GM18520 (cell line): ENCODE measurements at regions not wholly inside any gene's neighbourhood (a gene's known extent, or its start where the extent isn't known, plus 50 kb on each side); places are given as distances from the start of the nearest gene placed in this dataset.
"Not testable (repeated sequence)": the region's sequence is repeated elsewhere in the genome, so short reads cannot be mapped to it uniquely, and the experiment has no call there.

ENCODE experiments used
- ATAC-seq: cut with Tn5 transposase; IDR thresholded peaks from one replicate; pipeline ENCODE4 v1.9.1; 2021; ENCODE audit not compliant: unreplicated experiment

GRCh38 chr16:26768385-26769010 is 298.2 kb upstream of the C16orf82 start:
- ATAC-seq, result no peak

GRCh38 chr16:26770547-26770946 is 296.2 kb upstream of the C16orf82 start:
- no peak for ATAC-seq

- ATAC-seq, result no peak
Observed at GRCh38 chr16:26772503-26772902, 294.2 kb upstream of the C16orf82 start.

GRCh38 chr16:26777821-26778220 is 288.9 kb upstream of the C16orf82 start:
- ATAC-seq, result no peak

GRCh38 chr16:26787924-26788323 is 278.8 kb upstream of the C16orf82 start:
- no peak for ATAC-seq

GRCh38 chr16:26791169-26791568 is 275.6 kb upstream of the C16orf82 start:
- ATAC-seq, result no peak

- ATAC-seq, result no peak
Observed at GRCh38 chr16:26795184-26795583, 271.5 kb upstream of the C16orf82 start.

GRCh38 chr16:26801628-26802027 is 265.1 kb upstream of the C16orf82 start:
- no peak for ATAC-seq

- no peak for ATAC-seq
Observed at GRCh38 chr16:26802440-26802839, 264.3 kb upstream of the C16orf82 start.

- no peak for ATAC-seq
Observed at GRCh38 chr16:26802965-26803364, 263.8 kb upstream of the C16orf82 start.

- ATAC-seq, result no peak
Observed at GRCh38 chr16:26806657-26807056, 260.1 kb upstream of the C16orf82 start.

- no peak for ATAC-seq
Observed at GRCh38 chr16:26809461-26809860, 257.3 kb upstream of the C16orf82 start.

GRCh38 chr16:26816266-26816665 is 250.5 kb upstream of the C16orf82 start:
- ATAC-seq, result no peak

GRCh38 chr16:26816885-26817571 is 249.7 kb upstream of the C16orf82 start:
- no peak for ATAC-seq

- ATAC-seq, result no peak
Observed at GRCh38 chr16:26818393-26818792, 248.3 kb upstream of the C16orf82 start.

GRCh38 chr16:26824469-26824868 is 242.3 kb upstream of the C16orf82 start:
- ATAC-seq, result no peak

- no peak for ATAC-seq
Observed at GRCh38 chr16:26826500-26826899, 240.2 kb upstream of the C16orf82 start.

GRCh38 chr16:26827386-26827785 is 239.3 kb upstream of the C16orf82 start:
- ATAC-seq, result no peak

- ATAC-seq, result no peak
Observed at GRCh38 chr16:26830428-26831127, 236.1 kb upstream of the C16orf82 start.

- not testable (repeated sequence) for ATAC-seq
Observed at GRCh38 chr16:26836114-26836513, 230.6 kb upstream of the C16orf82 start.

- ATAC-seq, result no peak
Observed at GRCh38 chr16:26838931-26839330, 227.8 kb upstream of the C16orf82 start.

- no peak for ATAC-seq
Observed at GRCh38 chr16:26840691-26841090, 226.0 kb upstream of the C16orf82 start.
